HG03442 (cell line): ENCODE measurements at regions not wholly inside any gene's neighbourhood (a gene's known extent, or its start where the extent isn't known, plus 50 kb on each side); places are given as distances from the start of the nearest gene placed in this dataset.

ENCODE experiments used
- ATAC-seq: cut with Tn5 transposase; IDR thresholded peaks from one replicate; pipeline ENCODE4 v1.9.1; 2021; ENCODE audit warnings: mild to moderate bottlenecking, moderate library complexity; ENCODE audit not compliant: unreplicated experiment

- ATAC-seq, result no peak
Observed at GRCh38 chr15:95916568-95916967, 413.9 kb upstream of the NR2F2 start.

- ATAC-seq, result no peak
Observed at GRCh38 chr15:95918525-95918924, 412.0 kb upstream of the NR2F2 start.

GRCh38 chr15:95919460-95919859 lies 411.0 kb upstream of the NR2F2 start:
- no peak for ATAC-seq

- no peak for ATAC-seq
Observed at GRCh38 chr15:95921404-95921803, 409.1 kb upstream of the NR2F2 start.

GRCh38 chr15:95922431-95922830 lies 408.1 kb upstream of the NR2F2 start:
- peak; percentile 52 for ATAC-seq

GRCh38 chr15:95923792-95924191 lies 406.7 kb upstream of the NR2F2 start:
- no peak for ATAC-seq

- ATAC-seq, result no peak
Observed at GRCh38 chr15:95928822-95929221, 401.7 kb upstream of the NR2F2 start.

GRCh38 chr15:95929232-95929846 lies 401.2 kb upstream of the NR2F2 start:
- peak; percentile 67 for ATAC-seq

GRCh38 chr15:95930659-95931375 lies 399.7 kb upstream of the NR2F2 start:
- no peak for ATAC-seq

GRCh38 chr15:95931619-95932018 lies 398.9 kb upstream of the NR2F2 start:
- ATAC-seq, result no peak

- no peak for ATAC-seq
Observed at GRCh38 chr15:95932141-95932540, 398.4 kb upstream of the NR2F2 start.

GRCh38 chr15:95932676-95933075 lies 397.8 kb upstream of the NR2F2 start:
- ATAC-seq, result no peak

- no peak for ATAC-seq
Observed at GRCh38 chr15:95935852-95936251, 394.6 kb upstream of the NR2F2 start.

- no peak for ATAC-seq
Observed at GRCh38 chr15:95937128-95937528, 393.4 kb upstream of the NR2F2 start.

GRCh38 chr15:95940431-95940985 lies 390.0 kb upstream of the NR2F2 start:
- ATAC-seq, result no peak

- ATAC-seq, result no peak
Observed at GRCh38 chr15:95944193-95944592, 386.3 kb upstream of the NR2F2 start.

- no peak for ATAC-seq
Observed at GRCh38 chr15:95944661-95945255, 385.7 kb upstream of the NR2F2 start.

- ATAC-seq, result no peak
Observed at GRCh38 chr15:95946241-95946640, 384.3 kb upstream of the NR2F2 start.

- ATAC-seq, result no peak
Observed at GRCh38 chr15:95946926-95947325, 383.6 kb upstream of the NR2F2 start.

GRCh38 chr15:95948411-95948810 lies 382.1 kb upstream of the NR2F2 start:
- no peak for ATAC-seq

GRCh38 chr15:95953032-95953431 lies 377.5 kb upstream of the NR2F2 start:
- no peak for ATAC-seq

GRCh38 chr15:95957861-95958260 lies 372.6 kb upstream of the NR2F2 start:
- ATAC-seq, result no peak
